H1 (cell line): ENCODE measurements at regions not wholly inside any gene's neighbourhood (a gene's known extent, or its start where the extent isn't known, plus 50 kb on each side); places are given as distances from the start of the nearest gene placed in this dataset.

ENCODE experiments used
- CBX5 ChIP-seq: fragments of 300-800, 300-1000 bp; sonication (generic); IDR thresholded peaks from 2 replicates; pipeline ENCODE4 v1.7.1; 2016; ENCODE audit warnings: antibody characterized with exemption, low read length, low read depth
- CHD1 ChIP-seq: IDR thresholded peaks from 2 replicates; pipeline ENCODE4 v1.6.1; 2012; ENCODE audit warnings: low read depth, low read length, improper control_type of control experiment
- GABPA ChIP-seq: IDR thresholded peaks from 2 replicates; pipeline ENCODE4 v1.6.1; 2011; ENCODE audit warnings: mild to moderate bottlenecking, low read length, moderate library complexity, borderline replicate concordance; ENCODE audit not compliant: insufficient read depth
- RXRA ChIP-seq: IDR thresholded peaks from 2 replicates; pipeline ENCODE4 v1.6.1; 2011; ENCODE audit warnings: low read depth, mild to moderate bottlenecking, low read length, moderate library complexity; ENCODE audit not compliant: insufficient read depth
- SIX5 ChIP-seq: IDR thresholded peaks from 2 replicates; pipeline ENCODE4 v1.6.1; 2011; ENCODE audit warnings: mild to moderate bottlenecking, low read depth, low read length
- SP4 ChIP-seq: IDR thresholded peaks from 2 replicates; pipeline ENCODE4 v1.6.1; 2012; ENCODE audit warnings: low read length, inconsistent platforms
- TF ChIP-seq, protein P1 (sequence below): IDR thresholded peaks from 2 replicates; pipeline ENCODE4 v1.6.1; 2011; ENCODE audit warnings: low read depth, mild to moderate bottlenecking, low read length; ENCODE audit not compliant: insufficient read depth

DNA sequence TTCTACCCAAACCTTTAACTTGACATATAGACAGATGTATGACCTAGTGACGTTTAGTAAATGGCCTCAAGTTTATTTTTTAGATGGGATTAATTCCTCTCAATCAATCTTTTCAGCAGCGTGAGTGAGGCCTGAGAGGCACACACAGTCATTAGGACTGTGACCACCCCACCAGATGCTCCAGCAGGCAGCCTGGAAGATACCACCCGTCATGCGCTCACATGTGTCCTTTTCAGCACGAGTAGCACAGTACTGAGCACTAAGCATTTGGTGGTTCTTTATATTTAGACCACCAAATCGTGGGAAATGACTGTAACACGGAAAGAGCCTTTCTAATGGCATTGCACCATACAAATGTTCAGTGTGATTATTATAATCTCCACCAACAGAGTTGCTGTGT lies 354.6 kb upstream of the DDI1 start (continued):
- TF ChIP-seq SP4 = no peak
- TF ChIP-seq RXRA = no peak
- TF ChIP-seq, protein P1, sequence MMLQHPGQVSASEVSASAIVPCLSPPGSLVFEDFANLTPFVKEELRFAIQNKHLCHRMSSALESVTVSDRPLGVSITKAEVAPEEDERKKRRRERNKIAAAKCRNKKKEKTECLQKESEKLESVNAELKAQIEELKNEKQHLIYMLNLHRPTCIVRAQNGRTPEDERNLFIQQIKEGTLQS = no peak
- no peak for TF ChIP-seq GABPA
- TF ChIP-seq CBX5 = no peak
- no peak for TF ChIP-seq SIX5
- TF ChIP-seq CHD1 = no peak
